HG03039 (cell line): ENCODE measurements at regions not wholly inside any gene's neighbourhood (a gene's known extent, or its start where the extent isn't known, plus 50 kb on each side); places are given as distances from the start of the nearest gene placed in this dataset.
"Not testable (repeated sequence)": the region's sequence is repeated elsewhere in the genome, so short reads cannot be mapped to it uniquely, and the experiment has no call there.

Source experiments
- ATAC-seq: cut with Tn5 transposase; IDR thresholded peaks from one replicate; pipeline ENCODE4 v1.9.1; 2021; ENCODE audit warnings: mild to moderate bottlenecking, moderate library complexity; ENCODE audit not compliant: unreplicated experiment

GRCh38 chr9:26261503-26262330, 583.5 kb upstream of the TUSC1 start:
- no peak for ATAC-seq

GRCh38 chr9:26260238-26260637, 582.0 kb upstream of the TUSC1 start:
- ATAC-seq = no peak

- ATAC-seq = no peak
Measured at GRCh38 chr9:26247861-26248260, 569.6 kb upstream of the TUSC1 start.

- ATAC-seq = no peak
Measured at GRCh38 chr9:26244661-26245451, 566.6 kb upstream of the TUSC1 start.

GRCh38 chr9:26243726-26244125, 565.5 kb upstream of the TUSC1 start:
- ATAC-seq = no peak

- ATAC-seq = no peak
Measured at GRCh38 chr9:26243029-26243697, 564.9 kb upstream of the TUSC1 start.

- no peak for ATAC-seq
Measured at GRCh38 chr9:26240020-26240419, 561.8 kb upstream of the TUSC1 start.

GRCh38 chr9:26237256-26237655, 559.0 kb upstream of the TUSC1 start:
- no peak for ATAC-seq

GRCh38 chr9:26234865-26235264, 556.6 kb upstream of the TUSC1 start:
- peak; percentile 53 for ATAC-seq

- ATAC-seq = no peak
Measured at GRCh38 chr9:26231391-26231790, 553.1 kb upstream of the TUSC1 start.

GRCh38 chr9:26229324-26230054, 551.2 kb upstream of the TUSC1 start:
- ATAC-seq = no peak

GRCh38 chr9:26228273-26228672, 550.0 kb upstream of the TUSC1 start:
- ATAC-seq = no peak

- no peak for ATAC-seq
Measured at GRCh38 chr9:26221290-26221689, 543.0 kb upstream of the TUSC1 start.

- no peak for ATAC-seq
Measured at GRCh38 chr9:26220367-26220766, 542.1 kb upstream of the TUSC1 start.

- no peak for ATAC-seq
Measured at GRCh38 chr9:26219961-26220360, 541.7 kb upstream of the TUSC1 start.

- ATAC-seq = no peak
Measured at GRCh38 chr9:26216702-26217101, 538.5 kb upstream of the TUSC1 start.

GRCh38 chr9:26214713-26215444, 536.6 kb upstream of the TUSC1 start:
- not testable (repeated sequence) for ATAC-seq

GRCh38 chr9:26210338-26210851, 532.2 kb upstream of the TUSC1 start:
- ATAC-seq = no peak

GRCh38 chr9:26205261-26205660, 527.0 kb upstream of the TUSC1 start:
- ATAC-seq = no peak

GRCh38 chr9:26193237-26193636, 515.0 kb upstream of the TUSC1 start:
- no peak for ATAC-seq
